SK-N-MC (cell line): ENCODE measurements at regions not wholly inside any gene's neighbourhood (a gene's known extent, or its start where the extent isn't known, plus 50 kb on each side); places are given as distances from the start of the nearest gene placed in this dataset.

Experiments
- DNase-seq: peaks from one replicate; pipeline ENCODE4 v3.0.0-alpha.2; 2011; ENCODE audit warnings: low read depth, low spot score
- H3K27ac ChIP-seq: fragments of 200-600 bp; sonication (generic); 2 replicates; pipeline ENCODE4 v1.5.1; 2016; ENCODE audit warnings: mixed run types
- H3K36me3 ChIP-seq: fragments of 200-600 bp; sonication (generic); 2 replicates; pipeline ENCODE4 v1.6.1; 2017; ENCODE audit warnings: antibody characterized with exemption, low read length, mixed read lengths; ENCODE audit not compliant: insufficient read depth
- H3K4me3 ChIP-seq: fragments of 200-600 bp; sonication (generic); 2 replicates; pipeline ENCODE4 v1.5.1; 2016
- H3K9ac ChIP-seq: fragments of 200-600 bp; sonication (generic); 2 replicates; pipeline ENCODE4 v1.8.0; 2017; ENCODE audit warnings: mixed run types, mixed read lengths; ENCODE audit not compliant: insufficient read length
- H3K9me3 ChIP-seq: fragments of 200-600 bp; sonication (generic); 2 replicates; pipeline ENCODE4 v1.6.1; 2017; ENCODE audit warnings: low read depth, mild to moderate bottlenecking, antibody characterized with exemption, low read length, moderate library complexity, mixed read lengths
- EZH2 ChIP-seq: fragments of 200-600 bp; sonication (generic); IDR thresholded peaks from one replicate; pipeline ENCODE4 v1.6.1; 2017; ENCODE audit warnings: antibody characterized with exemption
- FOXP2 ChIP-seq: optimal IDR thresholded peaks from 2 replicates; pipeline ENCODE3; 2011; ENCODE audit warnings: mild to moderate bottlenecking, moderate library complexity; ENCODE audit not compliant: insufficient read depth; ENCODE audit errors: extremely low read length, control extremely low read depth
- POLR2AphosphoS5 ChIP-seq: IDR thresholded peaks from 2 replicates; pipeline ENCODE4 v1.6.1; 2012; ENCODE audit warnings: mild to moderate bottlenecking, low read depth, low read length, borderline replicate concordance

DNA sequence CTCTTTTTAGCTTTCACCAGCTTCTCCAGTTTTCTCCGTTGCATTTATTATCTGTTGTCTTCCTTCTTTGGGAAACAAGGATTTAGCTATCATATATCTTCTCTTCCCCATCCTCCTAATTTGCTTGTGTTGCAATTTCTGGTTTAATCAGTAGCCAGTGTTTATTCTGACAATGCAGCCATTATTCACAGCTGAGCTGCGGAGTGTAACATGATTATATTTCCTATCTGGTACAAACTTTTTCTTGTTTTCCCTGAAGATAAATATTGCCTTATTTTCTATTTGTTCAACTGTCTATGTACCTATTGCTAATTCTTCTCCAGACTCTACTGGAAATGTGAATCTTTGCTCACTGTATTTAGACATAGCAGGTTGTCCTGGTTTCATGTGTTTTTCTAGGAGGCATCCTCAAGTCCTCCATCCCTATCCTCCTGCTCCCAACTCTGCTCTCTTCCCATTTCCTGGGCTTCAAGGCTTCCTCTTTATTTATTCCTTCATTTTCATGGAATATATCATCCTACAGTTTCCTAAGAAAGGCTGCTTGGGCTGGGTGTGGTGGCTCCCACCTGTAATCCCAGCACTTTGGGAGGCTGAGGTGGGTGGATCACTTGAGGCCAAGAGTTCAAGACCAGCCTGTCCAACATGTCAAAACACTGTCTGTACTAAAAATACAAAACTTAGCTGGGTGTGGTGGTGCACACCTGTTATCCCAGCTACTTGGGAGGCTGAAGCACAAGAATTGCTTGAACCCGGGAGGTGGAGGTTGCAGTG lies 72.4 kb upstream of the KDM7A start:
- Histone ChIP-seq H3K9ac (no peak overlapping the region), H3K27ac (no peak overlapping the region), H3K36me3 (no peaks in the 10 kb centered on the region), H3K9me3 (no peaks in the 10 kb centered on the region), H3K4me3 (no peak overlapping the region)
- TF ChIP-seq POLR2AphosphoS5 (no peak), FOXP2 (no peak), EZH2 (no peak)
- no peak for DNase-seq

GRCh38 chr7:140247559-140247958 lies 70.8 kb upstream of the KDM7A start:
- TF ChIP-seq POLR2AphosphoS5 (no peak), EZH2 (no peak), FOXP2 (no peak)

DNA sequence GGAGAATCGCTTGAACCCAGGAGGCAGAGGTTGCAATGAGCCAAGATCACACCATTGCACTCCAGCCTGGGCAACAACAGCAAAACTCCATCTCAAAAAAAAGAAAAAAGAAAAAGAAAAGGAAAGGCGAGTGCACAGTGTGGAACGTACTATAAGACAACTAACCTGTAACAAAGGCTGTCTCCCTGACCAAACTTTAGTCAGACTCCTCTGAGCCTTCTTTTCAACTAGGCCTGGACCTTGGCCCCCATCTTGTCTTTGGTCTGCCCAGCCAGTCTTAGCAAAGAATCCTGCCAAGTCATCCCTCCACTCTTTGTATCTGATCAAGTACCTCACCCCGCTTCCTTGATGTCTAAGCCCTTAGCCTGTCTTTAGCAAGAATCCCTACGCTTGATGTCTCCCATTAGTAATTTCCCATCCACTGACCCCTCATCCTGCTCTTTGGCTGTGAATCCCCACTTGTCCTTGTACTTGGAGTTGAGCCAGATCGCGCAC lies 68.9 kb upstream of the KDM7A start:
- Histone ChIP-seq H3K36me3 (no peaks in the 10 kb centered on the region), H3K27ac (no peak overlapping the region), H3K9me3 (no peaks in the 10 kb centered on the region), H3K4me3 (no peak overlapping the region), H3K9ac (no peak overlapping the region)
- TF ChIP-seq POLR2AphosphoS5: no peak
- TF ChIP-seq EZH2: no peak
- no peak for TF ChIP-seq FOXP2
- DNase-seq: no peak

More at GRCh38 chr7:140247559-140247958, 70.8 kb upstream of the KDM7A start:
- Histone ChIP-seq H3K9me3 (no peaks in the 10 kb centered on the region), H3K4me3 (no peak overlapping the region), H3K27ac (no peak overlapping the region), H3K36me3 (no peaks in the 10 kb centered on the region), H3K9ac (no peak overlapping the region)
- DNase-seq: no peak

GRCh38 chr7:140242057-140243031 lies 65.6 kb upstream of the KDM7A start:
- H3K9me3 ChIP-seq: no peaks in the 10 kb centered on the region
- H3K4me3 ChIP-seq: peak overlapping the region; percentile 50
- no peak for TF ChIP-seq EZH2
- no peak for TF ChIP-seq POLR2AphosphoS5
- peak; percentile 79 for TF ChIP-seq FOXP2
- peak overlapping the region; percentile 80 for H3K27ac ChIP-seq
- DNase-seq: no peak
- no peak overlapping the region for H3K9ac ChIP-seq
- no peaks in the 10 kb centered on the region for H3K36me3 ChIP-seq

DNA sequence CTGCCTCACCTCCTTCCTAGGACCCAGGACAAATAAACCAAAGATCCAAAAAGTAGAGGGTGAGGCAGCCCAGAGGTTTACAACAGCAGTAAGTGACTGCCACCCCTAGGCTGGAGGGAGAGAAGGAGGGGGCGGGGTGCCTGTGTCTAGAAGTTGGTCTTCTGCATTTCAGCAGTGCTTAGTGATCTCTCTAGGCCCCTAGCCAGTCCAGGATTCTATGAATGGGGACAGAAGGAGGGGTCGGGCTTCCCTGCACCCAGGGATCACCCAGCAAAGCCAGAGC lies 62.8 kb upstream of the KDM7A start:
- no peak for TF ChIP-seq EZH2
- no peak for TF ChIP-seq POLR2AphosphoS5
- TF ChIP-seq FOXP2: no peak
- Histone ChIP-seq H3K36me3 (no peaks in the 10 kb centered on the region), H3K9ac (no peak overlapping the region), H3K9me3 (no peaks in the 10 kb centered on the region), H3K27ac (no peak overlapping the region), H3K4me3 (no peak overlapping the region)
- DNase-seq: no peak

DNA sequence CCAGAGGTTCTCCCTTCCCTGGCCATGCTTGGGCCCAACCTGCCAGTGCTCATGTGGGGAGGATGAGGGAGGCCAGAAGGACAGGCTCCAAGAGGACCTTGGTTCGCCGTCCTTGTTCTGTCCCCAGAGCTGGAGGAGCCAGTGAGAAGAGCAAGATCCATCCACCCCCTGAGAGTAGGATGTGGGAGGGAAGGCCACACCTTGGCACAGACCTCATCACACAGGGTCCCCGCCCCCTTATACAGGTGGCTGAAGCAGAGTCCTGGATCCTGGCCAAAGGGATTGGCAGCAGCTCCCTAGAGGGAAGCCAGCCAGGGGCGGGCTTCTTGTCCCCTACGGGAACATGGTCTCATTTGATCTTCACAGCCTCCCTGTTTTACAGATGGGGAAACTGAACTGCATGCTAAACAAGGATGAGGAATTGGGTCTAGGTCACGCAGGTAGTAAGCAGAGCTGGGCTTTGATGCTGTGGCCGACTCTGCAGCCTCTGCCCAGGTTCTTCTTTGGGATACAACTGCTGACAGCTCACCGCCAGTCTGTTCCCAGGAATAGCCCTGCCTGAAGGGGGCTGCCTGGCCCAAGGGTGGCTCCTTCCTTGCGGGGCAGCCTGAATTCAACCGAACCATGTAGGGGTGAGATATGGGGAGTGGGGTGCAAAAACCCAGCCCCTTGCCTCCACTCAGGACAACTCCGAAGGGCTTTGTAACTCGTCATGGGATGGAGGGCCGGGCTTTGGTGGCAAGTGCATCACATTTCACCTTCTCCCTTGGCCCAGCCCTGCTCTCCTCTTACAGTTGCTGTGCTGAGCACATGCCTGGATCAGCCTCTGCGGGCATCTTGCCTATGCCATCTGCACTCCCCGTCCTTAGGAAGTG lies 62.2 kb upstream of the KDM7A start:
- H3K9ac ChIP-seq: no peak overlapping the region
- TF ChIP-seq EZH2 (no peak), FOXP2 (no peak)
- H3K36me3 ChIP-seq: no peaks in the 10 kb centered on the region
- no peaks in the 10 kb centered on the region for H3K9me3 ChIP-seq
- no peak overlapping the region for H3K27ac ChIP-seq
- H3K4me3 ChIP-seq: no peak overlapping the region
- DNase-seq: no peak

DNA sequence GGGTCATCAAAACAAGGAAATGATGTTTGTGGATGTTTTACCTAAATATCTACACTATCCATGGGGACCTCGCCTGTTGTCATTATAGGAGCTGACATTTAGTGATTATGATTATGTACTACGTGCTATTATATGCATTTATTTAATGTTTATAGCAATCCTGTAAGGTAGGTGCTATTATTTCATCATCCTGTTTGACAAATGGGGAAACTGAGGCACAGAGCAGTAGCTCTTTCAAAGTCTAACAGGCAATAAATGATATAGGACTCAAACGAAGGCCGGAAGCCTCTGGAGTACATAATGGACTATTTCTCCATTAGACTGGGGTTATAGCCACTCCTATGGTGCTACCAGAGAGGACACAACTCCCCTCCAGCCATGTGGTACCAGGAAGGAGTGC lies 60.6 kb upstream of the KDM7A start:
- no peaks in the 10 kb centered on the region for H3K36me3 ChIP-seq
- no peaks in the 10 kb centered on the region for H3K9me3 ChIP-seq
- no peak for TF ChIP-seq FOXP2
- no peak for TF ChIP-seq POLR2AphosphoS5
- TF ChIP-seq EZH2: no peak
- no peak overlapping the region for H3K4me3 ChIP-seq
- DNase-seq: no peak
- no peak overlapping the region for H3K9ac ChIP-seq
- H3K27ac ChIP-seq: no peak overlapping the region
